ENCODE measurements at regions not wholly inside any gene's neighbourhood (a gene's known extent, or its start where the extent isn't known, plus 50 kb on each side); places are given as distances from the start of the nearest gene placed in this dataset.

DNA sequence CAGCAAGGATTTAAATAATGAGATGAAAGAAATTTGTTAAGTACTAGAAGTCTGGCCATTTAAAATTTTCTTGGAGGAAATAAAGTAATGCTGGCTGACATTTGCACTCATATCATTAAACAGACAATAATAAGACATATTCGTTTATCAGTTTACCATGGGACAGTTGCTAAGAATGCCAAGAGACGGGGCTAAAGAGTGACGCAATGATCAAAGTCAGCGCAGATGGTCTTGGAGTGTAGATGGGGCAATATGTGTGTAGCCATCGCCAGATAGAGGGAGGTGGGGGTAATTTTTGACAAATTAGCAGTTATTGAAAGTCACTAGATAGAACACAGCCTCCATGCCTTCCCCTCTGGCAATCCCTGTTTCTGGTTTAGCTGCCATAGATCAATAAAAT, 413.2 kb upstream of the JAG1 start:
- DNase-seq: no peak

DNA sequence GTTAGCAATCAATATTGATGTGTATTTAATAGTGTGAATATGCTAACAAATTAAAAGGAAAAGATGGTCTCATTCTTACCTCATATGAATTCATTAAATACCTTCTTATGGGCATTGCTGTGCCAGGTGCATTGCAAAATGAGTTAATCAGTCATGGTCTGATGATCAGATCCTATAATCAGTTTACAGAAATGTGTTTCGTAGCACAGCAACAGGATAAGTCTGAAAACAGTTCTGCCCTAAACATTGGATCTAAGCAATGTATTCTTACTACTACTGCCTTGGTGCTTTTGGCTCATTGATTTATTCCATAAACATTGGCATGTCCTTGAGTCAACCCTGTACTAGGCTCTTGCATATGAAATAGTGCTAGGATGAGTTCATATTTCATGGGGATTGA, 417.0 kb upstream of the JAG1 start:
- DNase-seq: no peak

DNA sequence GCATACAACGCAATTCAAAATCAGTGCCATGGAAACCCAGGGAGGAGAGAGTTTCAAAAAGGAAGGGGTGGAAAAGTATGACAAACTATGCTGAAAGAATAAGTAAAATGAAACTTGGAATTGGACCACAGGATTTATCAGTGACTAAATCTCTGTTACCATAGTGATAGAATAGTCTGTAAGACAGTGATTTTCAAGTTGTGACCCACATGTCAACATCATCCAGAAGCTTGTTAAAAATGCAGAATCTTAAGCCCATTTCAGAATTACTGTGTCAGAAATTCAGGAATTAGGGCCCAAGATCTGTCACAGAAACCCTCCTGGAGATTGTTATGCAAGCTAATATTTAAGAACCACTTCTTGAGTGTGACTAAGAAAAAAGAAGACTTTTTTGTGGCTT, 417.7 kb upstream of the JAG1 start:
- DNase-seq: no peak

DNA sequence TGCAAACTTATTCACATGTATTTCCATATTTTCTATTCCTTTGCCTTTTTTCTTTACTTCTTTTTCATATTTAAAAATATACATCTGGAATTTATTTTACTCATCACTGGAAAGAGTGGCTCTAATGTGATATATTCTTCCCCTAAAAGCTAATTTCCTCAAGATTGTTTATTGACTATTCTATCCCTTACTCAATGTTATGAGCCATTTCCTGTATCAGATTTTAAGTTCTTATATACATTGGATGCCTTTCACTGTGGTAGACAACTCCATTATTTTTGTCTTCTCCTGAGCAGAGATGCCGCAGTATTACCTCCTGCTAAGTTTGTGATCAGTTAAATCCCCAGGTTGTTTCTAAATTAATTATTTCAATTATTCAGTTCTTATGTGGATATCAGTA, 418.4 kb upstream of the JAG1 start:
- DNase-seq: no peak

DNA sequence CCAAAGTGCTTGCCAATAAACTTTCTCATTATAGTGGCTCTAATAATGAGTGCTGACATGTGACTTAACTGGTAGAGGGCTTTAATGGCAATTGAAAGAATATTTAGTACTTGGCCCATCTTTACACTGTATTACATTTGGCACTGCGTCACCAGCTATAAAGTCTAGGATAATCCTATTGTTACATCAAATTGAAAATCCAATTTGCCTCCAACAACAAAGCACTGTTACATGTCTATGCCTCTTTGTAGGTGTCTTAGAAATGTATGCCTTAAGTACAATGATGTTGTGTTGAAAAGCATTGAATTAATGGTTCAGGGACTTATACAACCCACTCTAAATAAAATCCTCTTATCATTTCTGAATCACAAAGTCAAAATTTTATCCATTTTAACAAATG, 420.4 kb upstream of the JAG1 start:
- no peak for DNase-seq

DNA sequence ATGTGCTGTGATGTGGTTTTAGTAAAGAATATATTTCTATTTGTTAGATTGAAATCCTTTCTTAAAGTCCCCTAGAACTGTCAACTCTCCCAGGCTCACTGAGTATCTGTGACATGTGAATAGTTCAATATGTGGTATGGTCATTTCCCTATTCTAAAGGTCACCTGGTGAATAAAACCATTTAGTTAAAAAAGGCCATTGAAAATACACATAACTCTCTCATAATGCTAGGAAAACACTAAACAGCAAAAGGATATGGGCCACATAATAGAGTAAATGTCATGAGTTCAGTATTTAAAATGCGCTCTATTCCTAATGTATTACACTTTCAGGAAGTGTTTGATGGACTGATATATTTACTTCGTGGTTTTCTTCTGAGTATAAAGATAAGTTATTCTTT, 420.9 kb upstream of the JAG1 start:
- no peak for DNase-seq

DNA sequence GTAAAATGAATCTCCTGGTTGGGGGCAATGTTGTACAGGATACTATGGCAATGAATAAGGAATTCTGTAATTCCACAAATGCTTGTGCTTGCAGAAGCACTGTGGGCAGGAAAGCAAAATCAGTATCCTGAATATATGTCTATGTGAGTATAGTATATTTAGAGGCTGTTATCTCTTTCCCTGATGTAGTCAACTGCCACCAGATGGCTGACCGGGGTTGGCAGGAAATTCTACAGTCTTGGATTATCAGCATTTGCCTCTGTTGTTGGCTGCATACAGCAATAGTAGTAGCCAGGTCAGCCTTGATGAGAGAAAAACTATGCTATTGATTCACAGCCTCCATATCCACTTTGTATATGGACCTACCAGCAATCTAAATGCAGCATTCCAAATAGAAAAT, 425.1 kb upstream of the JAG1 start:
- no peak for DNase-seq

DNA sequence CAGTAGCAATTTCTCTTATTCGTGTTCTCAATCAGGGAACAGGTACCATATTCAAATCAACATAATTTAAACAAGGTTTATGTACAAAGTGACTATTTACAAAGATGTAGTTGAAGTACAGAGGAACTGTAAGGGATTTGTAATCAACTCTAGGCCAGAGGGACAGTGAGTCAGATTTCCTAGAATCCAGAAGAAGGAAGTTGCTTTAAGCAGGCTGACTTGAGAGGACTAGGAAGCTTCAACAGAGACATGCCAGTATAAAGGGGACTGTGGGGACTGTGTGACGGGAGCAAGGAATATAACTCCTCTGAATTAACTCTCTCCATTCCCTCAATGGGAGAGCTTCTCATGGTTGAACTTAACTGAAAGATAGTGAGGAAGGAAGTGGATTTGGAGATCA, 427.4 kb upstream of the JAG1 start:
- DNase-seq: no peak

DNA sequence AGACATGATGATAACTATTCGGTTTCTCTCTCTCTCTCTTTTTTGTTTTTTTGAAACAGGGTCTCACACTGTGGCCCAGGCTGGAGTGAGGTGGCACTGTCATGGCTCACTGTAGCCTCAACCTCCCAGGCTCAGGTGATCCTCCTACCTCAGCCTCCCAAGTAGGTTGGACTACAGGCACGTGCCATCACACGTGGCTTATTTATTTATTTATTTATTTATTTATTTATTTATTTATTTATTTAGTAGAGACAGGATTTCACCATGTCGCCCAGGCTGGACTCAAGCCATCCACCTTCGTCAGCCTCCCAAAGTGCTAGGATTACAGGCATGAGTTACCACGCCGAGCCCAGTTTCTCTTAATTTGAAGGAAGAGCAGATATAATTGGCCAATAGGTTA, 427.9 kb upstream of the JAG1 start:
- no peak for DNase-seq

DNA sequence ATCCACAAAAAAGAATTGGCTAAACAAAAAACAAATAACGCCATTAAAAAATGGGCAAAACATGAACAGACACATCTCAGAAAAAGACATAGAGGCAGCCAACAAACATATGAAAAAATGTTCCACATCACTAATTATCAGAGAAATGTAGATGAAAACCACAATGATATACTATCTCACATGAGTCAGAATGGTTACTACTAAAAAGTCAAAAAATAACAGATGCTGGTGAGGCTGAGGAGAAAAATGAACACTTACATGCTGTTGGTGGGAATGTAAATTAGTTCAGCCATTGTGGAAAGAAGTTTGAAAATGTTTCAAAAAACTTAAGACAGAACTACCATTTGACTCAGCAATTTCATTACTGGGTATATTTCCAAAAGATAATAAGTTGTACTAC, 430.1 kb upstream of the JAG1 start:
- DNase-seq: no peak

DNA sequence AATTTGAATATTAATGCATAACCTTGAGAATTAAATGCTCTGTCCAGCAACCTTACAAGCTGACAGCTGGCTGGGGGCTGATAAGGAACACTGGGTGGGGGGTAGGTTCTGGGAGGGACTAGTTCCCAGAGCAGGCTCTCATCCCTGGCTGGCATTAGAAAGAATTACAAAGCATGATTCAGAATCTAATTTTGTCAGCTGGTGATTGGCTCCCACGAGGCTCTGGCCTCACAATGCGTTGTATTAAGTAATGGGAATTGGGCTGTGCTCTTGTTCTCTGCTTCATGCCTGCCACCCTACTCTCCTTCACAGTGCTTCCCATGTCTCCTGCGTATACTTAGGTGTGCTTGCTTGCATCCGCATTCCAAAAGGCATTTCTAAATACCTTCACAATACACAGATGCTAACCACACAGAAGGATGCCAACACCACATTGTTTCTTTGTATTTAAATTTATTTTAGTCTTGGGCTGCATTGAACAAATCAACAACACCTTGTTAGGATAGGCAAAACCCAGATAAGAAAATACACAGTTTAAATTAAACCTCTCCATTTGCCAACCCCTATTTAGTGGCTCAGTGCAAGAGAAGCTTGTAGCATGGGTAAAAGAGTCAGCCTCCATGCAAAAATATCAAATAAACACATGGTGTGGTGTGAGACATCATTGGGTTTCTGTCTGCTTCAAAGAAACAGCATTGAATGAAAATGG, 434.5 kb upstream of the JAG1 start:
- DNase-seq: no peak

DNA sequence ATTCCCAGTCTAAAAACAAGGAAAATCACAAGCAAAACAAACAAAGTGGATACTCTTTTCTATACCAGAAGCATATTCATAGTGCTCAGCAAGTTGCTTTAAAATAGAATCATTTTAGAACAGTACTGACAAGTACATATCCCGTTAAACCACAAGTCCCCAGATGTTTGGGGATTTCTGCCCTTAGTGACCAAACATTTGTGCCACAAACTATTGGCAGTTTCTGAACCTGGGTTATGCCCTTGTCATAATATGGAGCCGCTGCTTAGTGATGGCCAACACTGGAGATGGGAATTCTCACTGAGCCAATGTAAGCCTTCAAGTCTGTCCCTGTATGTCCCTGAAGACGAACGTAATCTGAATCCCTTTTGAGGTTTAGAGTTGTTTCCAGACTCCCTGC, 436.7 kb upstream of the JAG1 start:
- DNase-seq: no peak

DNA sequence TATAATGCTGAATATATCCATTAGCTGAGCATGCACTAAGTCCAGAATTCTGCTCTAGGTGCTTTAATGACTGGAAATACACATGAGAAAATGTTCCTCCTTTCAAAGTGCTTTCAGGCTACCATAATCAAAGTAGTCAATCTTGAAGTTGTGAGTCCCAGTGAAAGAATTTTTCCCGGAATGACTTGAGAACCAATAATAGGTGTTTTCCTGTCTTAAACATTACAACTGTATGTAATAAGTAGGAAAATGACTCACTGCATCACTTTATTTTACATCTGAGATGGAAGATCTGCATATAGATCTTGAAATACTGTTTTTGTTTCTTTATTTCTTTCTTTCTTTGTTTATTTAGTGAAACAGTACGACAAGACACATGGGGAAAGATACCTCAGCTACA, 437.4 kb upstream of the JAG1 start:
- DNase-seq: no peak

DNA sequence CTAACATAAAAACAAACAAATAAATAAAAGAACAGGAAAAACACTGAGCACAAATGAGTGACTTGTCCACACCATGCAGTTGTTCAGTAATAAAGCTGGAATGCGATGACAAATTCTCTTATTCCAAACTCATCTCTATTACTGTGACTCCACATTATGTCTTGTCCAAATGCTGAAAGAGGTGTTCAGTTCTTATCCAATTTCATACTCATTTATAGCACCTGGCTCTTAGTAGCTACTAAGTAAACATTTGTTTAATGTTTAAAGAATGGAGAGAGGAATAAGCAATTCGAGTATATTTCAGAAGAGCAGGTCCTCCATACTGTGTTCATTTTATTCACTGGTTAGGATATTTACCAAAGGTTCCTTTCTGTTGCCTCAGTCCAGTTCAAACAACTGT, 439.0 kb upstream of the JAG1 start:
- no peak for DNase-seq

DNA sequence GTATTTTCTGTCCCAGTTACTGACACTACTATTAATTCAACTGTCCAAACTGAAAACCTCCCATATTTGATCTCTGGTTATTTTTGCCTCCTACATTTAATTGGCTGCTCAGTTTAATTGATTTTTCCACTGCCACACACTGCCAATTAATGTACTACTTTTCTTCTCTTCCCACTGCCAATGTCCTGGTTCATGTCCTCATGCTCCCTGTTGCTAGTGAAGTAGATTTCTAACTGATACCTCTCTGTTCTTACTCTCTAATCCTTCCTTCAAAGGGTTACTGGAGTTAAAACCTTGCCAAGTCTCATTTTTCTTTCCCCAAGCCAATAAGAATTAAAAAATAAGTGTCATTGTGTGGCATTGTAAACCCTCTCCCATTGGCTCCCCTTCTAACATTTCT, 440.6 kb upstream of the JAG1 start:
- no peak for DNase-seq

DNA sequence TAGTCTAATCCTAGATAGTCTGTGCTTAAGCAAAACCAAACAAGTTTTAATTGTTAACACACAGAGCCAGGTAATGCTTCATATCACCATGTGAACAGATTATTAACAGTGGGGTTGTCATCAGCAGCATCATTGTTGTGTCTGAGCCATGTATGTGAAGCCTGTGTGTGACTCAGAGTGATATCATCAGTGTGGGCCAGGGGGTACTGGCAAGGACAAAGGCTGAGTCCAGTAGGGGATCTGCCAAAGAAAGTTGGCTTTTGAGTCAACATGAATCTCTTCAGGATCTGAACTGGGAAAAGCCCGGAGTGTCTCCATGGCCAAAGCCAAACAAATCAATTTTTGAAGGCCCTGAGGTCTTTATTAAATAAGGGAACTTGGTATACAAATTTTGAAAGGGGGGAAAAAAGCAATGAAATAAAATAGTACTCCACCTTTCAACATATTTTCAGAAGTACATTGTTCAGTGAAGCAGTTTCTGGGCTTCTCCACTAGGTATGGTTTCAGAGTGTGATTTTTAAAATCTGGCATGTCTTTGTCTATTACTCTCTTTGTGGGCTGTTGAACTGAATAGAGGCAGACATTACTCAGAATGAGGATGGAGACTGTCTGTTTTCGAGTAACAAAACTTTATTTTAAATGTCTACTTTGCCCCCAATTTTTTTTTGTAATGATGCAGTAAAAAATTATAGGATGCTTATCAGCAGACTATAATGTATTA, 444.2 kb upstream of the JAG1 start:
- no peak for DNase-seq

DNA sequence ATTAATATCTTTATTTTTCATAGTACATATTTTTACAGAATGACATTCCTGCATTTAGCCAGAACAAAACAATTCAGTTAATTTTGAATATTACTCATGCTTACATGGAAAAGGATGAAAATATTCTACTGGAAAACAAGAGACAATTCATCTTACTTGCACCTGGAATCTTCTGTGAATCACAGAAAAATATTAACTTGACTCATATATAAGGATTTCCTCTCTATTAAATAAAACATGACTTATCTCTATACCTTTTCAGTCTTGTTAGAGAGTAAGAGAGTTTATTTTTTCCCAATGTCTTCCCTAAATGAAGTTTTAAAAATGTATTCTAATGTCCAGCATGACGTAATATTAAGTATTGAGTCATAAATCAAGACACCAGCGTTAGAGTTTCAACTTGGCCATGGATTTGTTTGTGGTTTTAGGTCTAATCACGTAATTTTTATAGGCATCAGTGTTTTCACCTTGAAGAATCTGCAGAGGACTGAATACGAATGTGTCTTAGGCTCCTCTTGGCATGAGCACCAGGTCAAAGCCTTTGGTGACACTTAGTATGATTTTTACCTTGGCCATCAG, 445.1 kb upstream of the JAG1 start:
- DNase-seq: no peak

DNA sequence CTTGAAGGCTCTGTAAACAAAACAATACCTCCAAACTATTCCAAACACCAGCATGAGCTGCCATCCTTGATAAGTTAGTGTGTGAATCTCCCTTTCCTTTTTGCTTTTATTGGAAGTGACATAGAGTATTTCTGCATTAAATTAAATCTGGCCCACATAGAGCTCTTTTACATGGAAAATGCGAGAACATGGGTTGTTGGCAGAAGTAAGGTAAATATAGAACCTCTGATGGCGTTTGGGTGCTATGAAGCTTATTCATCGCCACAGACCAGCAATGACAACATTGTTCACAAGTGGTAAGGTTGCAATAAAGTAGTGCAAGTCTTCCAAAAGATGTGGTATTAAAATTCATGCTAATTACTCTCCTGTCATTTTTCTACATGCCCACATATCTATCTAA, 445.8 kb upstream of the JAG1 start:
- no peak for DNase-seq

DNA sequence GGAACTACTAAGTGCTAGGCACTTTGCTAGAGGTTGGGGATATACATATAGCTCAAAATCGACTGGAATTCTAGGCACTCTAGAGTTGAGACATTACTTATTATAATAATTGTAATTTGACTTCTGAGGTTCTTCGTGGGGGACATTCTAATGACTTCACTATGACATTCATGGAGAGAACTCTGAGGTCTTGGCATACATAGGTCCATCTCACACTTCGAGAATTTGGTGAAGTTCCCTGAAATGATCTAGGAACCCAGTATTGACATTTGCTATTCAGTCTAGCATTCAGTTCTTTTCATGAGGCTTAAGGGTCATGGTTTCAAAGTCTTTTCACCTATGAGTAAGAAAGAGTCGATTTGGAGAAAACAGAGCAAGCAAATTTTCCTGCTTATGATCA, 446.6 kb upstream of the JAG1 start:
- DNase-seq: no peak

DNA sequence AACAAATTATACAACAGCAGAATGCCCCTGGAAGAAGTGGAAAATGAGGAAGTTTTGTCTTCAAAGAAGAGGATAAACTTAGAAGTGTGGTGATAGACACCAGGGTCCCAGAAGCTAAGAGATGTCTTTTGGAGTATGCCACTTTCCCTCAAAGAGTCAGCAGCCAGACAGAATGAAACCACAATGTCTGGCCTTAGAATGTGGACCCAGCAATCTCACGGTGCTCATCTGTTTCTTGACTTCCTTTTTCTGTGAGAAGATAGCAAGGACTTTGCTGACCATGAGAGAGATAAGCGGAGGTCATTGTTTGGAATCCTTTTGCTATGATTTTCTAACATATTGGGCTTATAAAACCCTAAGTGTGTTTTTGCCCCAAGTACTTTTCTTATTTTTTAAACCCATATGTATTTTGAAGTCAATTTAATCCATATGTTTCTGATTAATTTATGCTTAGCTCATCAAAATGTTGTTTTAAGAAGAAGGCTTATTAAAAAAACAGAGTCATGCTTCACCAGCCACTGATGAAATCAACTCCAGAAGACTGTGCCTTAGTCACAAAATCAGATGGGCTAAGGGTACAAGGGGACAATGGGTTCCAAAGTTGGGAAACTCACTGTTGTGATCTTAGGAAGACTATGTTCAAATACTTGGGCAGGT, 451.2 kb upstream of the JAG1 start:
- DNase-seq: no peak

DNA sequence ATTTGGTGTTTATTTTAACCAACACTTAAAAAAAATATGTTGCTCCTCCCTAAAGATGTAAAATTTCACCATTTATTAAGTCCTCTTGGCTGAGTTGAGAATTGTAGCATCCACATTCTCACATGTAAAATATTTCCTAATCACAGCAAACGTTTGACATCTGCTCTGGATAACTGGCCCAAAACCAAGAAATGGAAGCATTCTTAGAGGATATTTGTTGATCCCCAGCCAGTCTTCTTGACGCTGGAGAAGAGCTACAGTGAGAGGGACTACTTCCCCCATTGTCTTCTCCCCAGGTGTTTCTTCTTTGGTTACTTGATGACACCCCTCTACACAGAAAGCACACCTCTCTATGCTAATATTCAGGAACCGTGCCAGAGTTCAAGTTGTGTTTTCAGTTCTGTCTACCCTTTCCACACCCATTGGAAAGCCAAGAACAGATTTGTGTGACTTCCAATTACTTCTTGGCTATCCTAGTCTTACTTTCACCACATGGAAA, 454.5 kb upstream of the JAG1 start:
- no peak for DNase-seq

DNA sequence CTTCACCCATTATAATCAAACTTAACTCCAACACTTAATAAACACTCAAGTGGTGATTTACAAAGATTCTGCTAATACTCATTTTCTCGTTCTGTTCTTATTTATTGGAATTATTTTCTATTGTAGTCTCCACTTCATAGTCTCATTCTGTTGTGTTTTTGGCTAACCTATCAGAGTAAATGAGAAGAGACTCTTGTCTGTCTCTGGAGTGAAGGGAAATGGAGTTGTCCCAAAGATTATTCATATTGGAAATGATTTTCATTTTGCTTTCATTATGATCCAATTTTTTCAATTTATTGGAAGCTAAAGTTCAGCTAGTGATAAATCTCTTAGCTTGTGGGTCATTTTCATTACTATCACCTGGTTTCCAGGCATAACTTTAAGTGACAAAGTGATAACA, 454.9 kb upstream of the JAG1 start:
- no peak for DNase-seq

DNA sequence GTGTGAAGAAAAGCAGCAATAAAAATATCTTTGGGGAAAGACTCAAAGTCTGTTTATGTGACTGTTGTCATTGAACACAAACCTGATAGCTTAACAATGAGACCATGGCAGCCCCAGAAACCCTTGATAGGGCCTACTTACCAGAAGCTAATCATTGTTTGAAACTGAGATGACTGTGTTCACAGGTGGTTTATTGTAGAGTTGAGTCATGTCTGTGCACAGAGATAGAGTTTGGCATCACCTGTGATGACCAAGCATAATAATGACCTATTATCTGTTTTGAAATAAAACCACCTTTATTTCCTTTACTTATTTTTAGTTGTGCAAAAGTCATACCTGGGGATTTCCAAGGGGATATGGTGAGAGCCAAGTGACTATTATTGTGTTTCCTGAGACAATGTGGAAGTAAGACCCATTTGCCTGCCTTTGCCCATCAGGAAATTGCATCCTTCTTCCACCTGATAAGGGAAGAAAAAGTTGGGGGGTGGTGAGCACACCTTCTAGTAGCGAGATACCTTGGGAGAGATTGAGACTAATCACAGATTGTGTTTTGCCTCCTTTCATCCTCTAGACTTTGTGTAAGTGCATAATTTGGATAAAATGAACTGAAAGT, 456.9 kb upstream of the JAG1 start:
- no peak for DNase-seq

All from left kidney (tissue), 1 donor.